ENCODE measurements at regions not wholly inside any gene's neighbourhood (a gene's known extent, or its start where the extent isn't known, plus 50 kb on each side); places are given as distances from the start of the nearest gene placed in this dataset.

DNA sequence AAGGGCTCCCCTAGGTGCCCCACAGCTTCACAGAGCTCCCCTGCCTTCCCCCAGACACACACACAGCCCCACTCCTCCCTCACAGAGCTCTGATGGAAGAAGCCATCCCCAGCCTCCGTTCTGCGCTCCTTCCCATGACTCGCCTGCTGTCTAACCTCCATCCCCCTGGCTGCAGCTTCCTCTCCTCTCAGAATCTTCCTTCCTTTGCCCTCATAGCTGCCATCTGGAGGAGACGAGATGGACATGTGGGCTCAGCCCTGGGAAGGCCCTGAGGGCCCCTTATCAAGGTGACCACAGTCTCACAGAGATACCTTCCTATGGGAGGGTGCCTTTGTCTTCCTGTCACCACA is 94.3 kb downstream of the PCDH1 start:
- TF ChIP-seq, protein P1, sequence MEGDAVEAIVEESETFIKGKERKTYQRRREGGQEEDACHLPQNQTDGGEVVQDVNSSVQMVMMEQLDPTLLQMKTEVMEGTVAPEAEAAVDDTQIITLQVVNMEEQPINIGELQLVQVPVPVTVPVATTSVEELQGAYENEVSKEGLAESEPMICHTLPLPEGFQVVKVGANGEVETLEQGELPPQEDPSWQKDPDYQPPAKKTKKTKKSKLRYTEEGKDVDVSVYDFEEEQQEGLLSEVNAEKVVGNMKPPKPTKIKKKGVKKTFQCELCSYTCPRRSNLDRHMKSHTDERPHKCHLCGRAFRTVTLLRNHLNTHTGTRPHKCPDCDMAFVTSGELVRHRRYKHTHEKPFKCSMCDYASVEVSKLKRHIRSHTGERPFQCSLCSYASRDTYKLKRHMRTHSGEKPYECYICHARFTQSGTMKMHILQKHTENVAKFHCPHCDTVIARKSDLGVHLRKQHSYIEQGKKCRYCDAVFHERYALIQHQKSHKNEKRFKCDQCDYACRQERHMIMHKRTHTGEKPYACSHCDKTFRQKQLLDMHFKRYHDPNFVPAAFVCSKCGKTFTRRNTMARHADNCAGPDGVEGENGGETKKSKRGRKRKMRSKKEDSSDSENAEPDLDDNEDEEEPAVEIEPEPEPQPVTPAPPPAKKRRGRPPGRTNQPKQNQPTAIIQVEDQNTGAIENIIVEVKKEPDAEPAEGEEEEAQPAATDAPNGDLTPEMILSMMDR (CRISPR knock-in tag; IDR thresholded peaks at IDR 0.05), result no peak
- no peak for TF ChIP-seq TGIF2 (CRISPR knock-in tag; IDR thresholded peaks at IDR 0.05)

Measured in HepG2 (cell line).